Activated CD4-positive, CD25-positive, alpha-beta regulatory T cell treated with anti-CD3 and anti-CD28 coated beads, Interleukin-2, amount 50 U/mL, for 16 hours (primary cell): ENCODE measurements at regions not wholly inside any gene's neighbourhood (a gene's known extent, or its start where the extent isn't known, plus 50 kb on each side); places are given as distances from the start of the nearest gene placed in this dataset.

ENCODE experiments used
- DNase-seq: peaks from one replicate; pipeline ENCODE4 v3.0.0-alpha.2; 2020; ENCODE audit warnings: low read depth, low spot score

GRCh38 chr2:11043245-11043644, 112.0 kb upstream of the SLC66A3 start:
- DNase-seq, result no peak

- no peak for DNase-seq
Observed at GRCh38 chr2:11044201-11044600, 111.1 kb upstream of the SLC66A3 start.

GRCh38 chr2:11045294-11045693, 110.0 kb upstream of the SLC66A3 start:
- DNase-seq, result no peak

GRCh38 chr2:11048335-11049008, 106.8 kb upstream of the SLC66A3 start:
- DNase-seq, result no peak

- no peak for DNase-seq
Observed at GRCh38 chr2:11050565-11050964, 104.7 kb upstream of the SLC66A3 start.

- DNase-seq, result no peak
Observed at GRCh38 chr2:11051280-11051679, 104.0 kb upstream of the SLC66A3 start.

GRCh38 chr2:11053546-11053945, 101.7 kb upstream of the SLC66A3 start:
- DNase-seq, result no peak

- no peak for DNase-seq
Observed at GRCh38 chr2:11054783-11055678, 100.2 kb upstream of the SLC66A3 start.

- no peak for DNase-seq
Observed at GRCh38 chr2:11055679-11056215, 99.5 kb upstream of the SLC66A3 start.

- no peak for DNase-seq
Observed at GRCh38 chr2:11056614-11057013, 98.7 kb upstream of the SLC66A3 start.

GRCh38 chr2:11057031-11057430, 98.2 kb upstream of the SLC66A3 start:
- DNase-seq, result no peak

GRCh38 chr2:11058129-11058528, 97.1 kb upstream of the SLC66A3 start:
- DNase-seq, result no peak

GRCh38 chr2:11060376-11061169, 94.7 kb upstream of the SLC66A3 start:
- no peak for DNase-seq

GRCh38 chr2:11065833-11066485, 89.3 kb upstream of the SLC66A3 start:
- DNase-seq, result no peak

GRCh38 chr2:11067221-11068078, 87.8 kb upstream of the SLC66A3 start:
- DNase-seq, result no peak

GRCh38 chr2:11068079-11068741, 87.1 kb upstream of the SLC66A3 start:
- no peak for DNase-seq

- no peak for DNase-seq
Observed at GRCh38 chr2:11068856-11069526, 86.3 kb upstream of the SLC66A3 start.

- DNase-seq, result no peak
Observed at GRCh38 chr2:11069566-11070185, 85.6 kb upstream of the SLC66A3 start.

GRCh38 chr2:11071211-11071610, 84.1 kb upstream of the SLC66A3 start:
- DNase-seq, result no peak
